ENCODE measurements at regions not wholly inside any gene's neighbourhood (a gene's known extent, or its start where the extent isn't known, plus 50 kb on each side); places are given as distances from the start of the nearest gene placed in this dataset.

GRCh38 chr1:81021134-81021533 is 779.6 kb upstream of the ADGRL2 start:
- no TSS peak for BruUV-seq (replicated peaks)

GRCh38 chr1:81020506-81020905 is 780.2 kb upstream of the ADGRL2 start:
- Histone ChIP-seq H3K4me3 (replicated peaks in 1 of 3; ENCODE audit: insufficient read depth in 1 of 3, low read depth in 2 of 3, low read length in 3 of 3) (no peak overlapping the region), H4K20me1 (ENCODE audit: insufficient read depth, low read length) (no peaks in the 10 kb centered on the region), H3K4me2 (ENCODE audit: low read depth, low read length) (no peak overlapping the region), H3K9me3 (ENCODE audit: low read length) (peaks cover 73% of the 10 kb centered on the region), H3K36me3 (replicated peaks in 1 of 2; ENCODE audit: control insufficient read depth in 1 of 2, insufficient read depth in 2 of 2, low read length in 2 of 2) (no peaks in the 10 kb centered on the region), H3K9ac (ENCODE audit: insufficient read depth, low read depth, low read length) (no peak overlapping the region), H2AFZ (ENCODE audit: low read length) (no peak overlapping the region), H3K79me2 (ENCODE audit: insufficient read depth, low read length) (no peaks in the 10 kb centered on the region), H3K27ac (ENCODE audit: extremely low read length, insufficient read depth, low read length) (no peak overlapping the region), H3K4me1 (ENCODE audit: insufficient read depth, low read length) (no peaks in the 10 kb centered on the region), H3K27me3 (ENCODE audit: control insufficient read depth in 1 of 2, insufficient read depth in 2 of 2, low read length in 2 of 2) (no peaks in the 10 kb centered on the region)
- POLR2A ChIA-PET: no interaction called here
- in situ Hi-C loops (cut with HindIII; ENCODE audit: extremely low pct_ligation_motif_present, low pct_unique_long_range_greater_than_20kb) (no loop called here), intact Hi-C loops (cut with micrococcal nuclease; ENCODE audit: unreplicated experiment) (no loop called here)
- 2% methylated on average over 1 of the region's 1 CpG for WGBS (ENCODE audit: low lambda C conversion rate)
- FAIRE-seq (no peak), ATAC-seq (no peak), DNase-seq (ENCODE audit: low spot score) (no peak)
- BruUV-seq (replicated peaks): no TSS peak
- CTCF ChIA-PET (ENCODE audit: low intra/inter-chr PET ratio, low total read pairs): no interaction called here
- TF ChIP-seq CBX5 (CRISPR knock-in tag; IDR thresholded peaks at IDR 0.05; ENCODE audit: borderline replicate concordance) (no peak), ZNF7 (CRISPR knock-in tag; IDR thresholded peaks at IDR 0.05) (no peak), SNRNP70 (IDR thresholded peaks at IDR 0.05; ENCODE audit: low read depth, low read length) (no peak), MTF2 (CRISPR knock-in tag; IDR thresholded peaks at IDR 0.05; ENCODE audit: borderline replicate concordance) (no peak), FOXC1 (CRISPR knock-in tag; IDR thresholded peaks at IDR 0.05; ENCODE audit: borderline replicate concordance) (no peak), ZBTB8A (CRISPR knock-in tag; IDR thresholded peaks at IDR 0.05; ENCODE audit: borderline replicate concordance, low read depth) (no peak), ZNF550 (CRISPR knock-in tag; IDR thresholded peaks at IDR 0.05; ENCODE audit: borderline replicate concordance) (no peak), THRA (CRISPR knock-in tag; IDR thresholded peaks at IDR 0.05; ENCODE audit: borderline replicate concordance) (no peak), ZFY (CRISPR knock-in tag; IDR thresholded peaks at IDR 0.05) (no peak), ZFP36 (IDR thresholded peaks at IDR 0.05; ENCODE audit: borderline replicate concordance, low read depth, low read length, partially characterized antibody) (no peak), ZFP36L2 (CRISPR knock-in tag; IDR thresholded peaks at IDR 0.05) (no peak), EED (CRISPR knock-in tag; IDR thresholded peaks at IDR 0.05) (no peak)

More at GRCh38 chr1:81021134-81021533, 779.6 kb upstream of the ADGRL2 start:
- intact Hi-C loops (cut with micrococcal nuclease; ENCODE audit: unreplicated experiment): no loop called here
- POLR2A ChIA-PET: no interaction called here
- Histone ChIP-seq H3K36me3 (replicated peaks in 1 of 2; ENCODE audit: control insufficient read depth in 1 of 2, insufficient read depth in 2 of 2, low read length in 2 of 2) (no peaks in the 10 kb centered on the region), H3K27ac (ENCODE audit: extremely low read length, insufficient read depth, low read length) (no peak overlapping the region), H3K27me3 (ENCODE audit: control insufficient read depth in 1 of 2, insufficient read depth in 2 of 2, low read length in 2 of 2) (no peaks in the 10 kb centered on the region), H2AFZ (ENCODE audit: low read length) (no peak overlapping the region), H3K9me3 (ENCODE audit: low read length) (peaks cover 67% of the 10 kb centered on the region), H4K20me1 (ENCODE audit: insufficient read depth, low read length) (no peaks in the 10 kb centered on the region), H3K4me2 (ENCODE audit: low read depth, low read length) (no peak overlapping the region), H3K79me2 (ENCODE audit: insufficient read depth, low read length) (no peaks in the 10 kb centered on the region), H3K4me1 (ENCODE audit: insufficient read depth, low read length) (no peaks in the 10 kb centered on the region), H3K4me3 (replicated peaks in 1 of 3; ENCODE audit: insufficient read depth in 1 of 3, low read depth in 2 of 3, low read length in 3 of 3) (no peak overlapping the region), H3K9ac (ENCODE audit: insufficient read depth, low read depth, low read length) (no peak overlapping the region)
- DNase-seq (ENCODE audit: low spot score) (no peak), ATAC-seq (no peak), FAIRE-seq (no peak)
- in situ Hi-C loops (cut with HindIII; ENCODE audit: extremely low pct_ligation_motif_present, low pct_unique_long_range_greater_than_20kb): no loop called here
- CTCF ChIA-PET (ENCODE audit: low intra/inter-chr PET ratio, low total read pairs): no interaction called here
- 14% methylated on average over 1 of the region's 1 CpG for WGBS (ENCODE audit: low lambda C conversion rate)
- no peak for TF ChIP-seq RARG (CRISPR knock-in tag; IDR thresholded peaks at IDR 0.05; ENCODE audit: low read depth)
- no peak for TF ChIP-seq ZNF362 (CRISPR knock-in tag; IDR thresholded peaks at IDR 0.05; ENCODE audit: borderline replicate concordance)
- no peak for TF ChIP-seq JDP2 (CRISPR knock-in tag; IDR thresholded peaks at IDR 0.05; ENCODE audit: borderline replicate concordance)
- TF ChIP-seq ZSCAN31 (CRISPR knock-in tag; IDR thresholded peaks at IDR 0.05; ENCODE audit: low read depth): no peak
- TF ChIP-seq FLYWCH1 (CRISPR knock-in tag; IDR thresholded peaks at IDR 0.05): no peak
- no peak for TF ChIP-seq HMGA1 (CRISPR knock-in tag; conservative IDR thresholded peaks at IDR 0.05)
- no peak for TF ChIP-seq ZNF17 (CRISPR knock-in tag; IDR thresholded peaks at IDR 0.05)

All from HepG2 (cell line).